HepG2 (cell line): ENCODE measurements at regions not wholly inside any gene's neighbourhood (a gene's known extent, or its start where the extent isn't known, plus 50 kb on each side); places are given as distances from the start of the nearest gene placed in this dataset.

Experiments used
- ATAC-seq: fragments of 200-7000 bp; cut with Tn5 transposase; 3 replicates; pipeline ENCODE4 v1.9.1; 2020; ENCODE audit warnings: mild to moderate bottlenecking, moderate library complexity
- BruUV-seq: library from RNA; stranded (reverse); fragments of 400-500 nt; replicated peaks from 2 replicates; lab custom pipeline; 2021; lab: Mats Ljungman, UMichigan
- CTCF ChIA-PET: fragments of 300-600 bp; formaldehyde crosslinking; extraction: SDS; loops from one replicate; lab custom pipeline; 2021; ENCODE audit warnings: low total read pairs, inconsistent platforms, low intra/inter-chr PET ratio; lab: Yijun Ruan, JAX
- POLR2A ChIA-PET: fragments of 350-600 bp; sonication (Branson Sonifier 250); formaldehyde crosslinking; loops from one replicate; lab custom pipeline; 2020; ENCODE audit warnings: antibody characterized with exemption, inconsistent platforms; lab: Yijun Ruan, JAX
- DNase-seq: peaks from one replicate; pipeline ENCODE4 v3.0.0-alpha.2; 2015; ENCODE audit warnings: low spot score
- FAIRE-seq: peaks from 3 replicates; lab custom pipeline; 2011; peaks lifted over from hg19 to GRCh38; lab: Jason Lieb, UNC
- H2AFZ ChIP-seq: one replicate; pipeline ENCODE4 v1.6.1; 2011; ENCODE audit warnings: low read length, inconsistent platforms
- H3K27ac ChIP-seq: fragments of 300-600 bp; 3 replicates; pipeline ENCODE4 v1.8.0; 2011; ENCODE audit warnings: mixed run types, mild to moderate bottlenecking, mixed read lengths, low read length, inconsistent platforms; ENCODE audit not compliant: insufficient read depth; ENCODE audit errors: extremely low read length
- H3K27me3 ChIP-seq, 2 experiments: fragments of 200-600 bp in 1 of 2; 2 replicates in 1 of 2; 3 replicates in 1 of 2; pipeline versions ENCODE4 v1.6.0 to v1.8.0; 2011; ENCODE audit warnings: low read length in 2 of 2, mild to moderate bottlenecking in 2 of 2, moderate library complexity in 2 of 2, inconsistent platforms in 1 of 2; ENCODE audit not compliant: insufficient read depth in 2 of 2, control insufficient read depth in 1 of 2
- H3K36me3 ChIP-seq, 2 experiments: fragments of 200-600 bp in 1 of 2; replicated peaks in 1 of 2; 2 replicates in 1 of 2; 3 replicates in 1 of 2; pipeline versions ENCODE4 v1.5.1 to v1.8.0; 2011; ENCODE audit warnings: low read length in 2 of 2, inconsistent platforms in 1 of 2; ENCODE audit not compliant: insufficient read depth in 2 of 2, control insufficient read depth in 1 of 2
- H3K4me1 ChIP-seq: 2 replicates; pipeline ENCODE4 v1.5.1; 2012; ENCODE audit warnings: low read length, inconsistent platforms; ENCODE audit not compliant: insufficient read depth
- H3K4me2 ChIP-seq: 2 replicates; pipeline ENCODE4 v1.6.0; 2011; ENCODE audit warnings: low read depth, low read length, inconsistent platforms
- H3K4me3 ChIP-seq, 3 experiments: fragments of 200-600 bp in 1 of 3; sonication (generic), shearing (Covaris generic) in 1 of 3; replicated peaks in 1 of 3; 2 replicates each; pipeline ENCODE4 v1.5.1; 2011 to 2016; ENCODE audit warnings: low read length in 3 of 3, inconsistent platforms in 2 of 3, low read depth in 2 of 3, mild to moderate bottlenecking in 2 of 3, control low read depth in 1 of 3, mixed read lengths in 1 of 3; ENCODE audit not compliant: insufficient read depth in 1 of 3
- H3K79me2 ChIP-seq: one replicate; pipeline ENCODE4 v1.6.1; 2011; ENCODE audit warnings: low read length, inconsistent platforms; ENCODE audit not compliant: insufficient read depth
- H3K9ac ChIP-seq: 2 replicates; pipeline ENCODE4 v1.6.0; 2011; ENCODE audit warnings: mild to moderate bottlenecking, low read depth, low read length, inconsistent platforms; ENCODE audit not compliant: insufficient read depth
- H3K9me3 ChIP-seq: 2 replicates; pipeline ENCODE4 v1.5.1; 2012; ENCODE audit warnings: mild to moderate bottlenecking, low read length
- H4K20me1 ChIP-seq: 2 replicates; pipeline ENCODE4 v1.6.0; 2011; ENCODE audit warnings: inconsistent platforms, mild to moderate bottlenecking, low read length, moderate library complexity; ENCODE audit not compliant: insufficient read depth
- ARNTL ChIP-seq: sonication (generic); formaldehyde crosslinking; IDR thresholded peaks from 2 replicates; pipeline ENCODE4 v1.4.0; 2020; ENCODE audit warnings: mild to moderate bottlenecking, missing genetic modification reagents
- CC2D1A ChIP-seq: sonication (generic); formaldehyde crosslinking; IDR thresholded peaks from 2 replicates; pipeline ENCODE4 v1.8.1; 2023; ENCODE audit warnings: mild to moderate bottlenecking, missing genetic modification reagents
- DNMT1 ChIP-seq: sonication (generic); formaldehyde crosslinking; IDR thresholded peaks from 2 replicates; pipeline ENCODE4 v1.5.1; 2020; ENCODE audit warnings: mild to moderate bottlenecking, missing genetic modification reagents
- E2F1 ChIP-seq: sonication (generic); formaldehyde crosslinking; IDR thresholded peaks from 2 replicates; pipeline ENCODE4 v1.5.0; 2020; ENCODE audit warnings: missing genetic modification reagents
- FIP1L1 ChIP-seq: fragments of 200-400 bp; formaldehyde crosslinking; IDR thresholded peaks from 2 replicates; pipeline ENCODE4 v1.6.1; 2018; ENCODE audit warnings: low read depth, mild to moderate bottlenecking, low read length, moderate library complexity, borderline replicate concordance; ENCODE audit not compliant: insufficient read depth
- HIC2 ChIP-seq: sonication (generic); formaldehyde crosslinking; IDR thresholded peaks from 2 replicates; pipeline ENCODE4 v1.9.0; 2022; ENCODE audit warnings: low read depth, missing genetic modification reagents
- KDM4B ChIP-seq: sonication (generic); formaldehyde crosslinking; IDR thresholded peaks from 2 replicates; pipeline ENCODE4 v1.4.0; 2020; ENCODE audit warnings: missing genetic modification reagents
- MYC ChIP-seq: sonication (generic); formaldehyde crosslinking; IDR thresholded peaks from 2 replicates; pipeline ENCODE4 v1.9.0; 2021; ENCODE audit warnings: missing genetic modification reagents, borderline replicate concordance
- NONO ChIP-seq, 2 experiments: fragments of 450-650 bp in 1 of 2; sonication (generic) in 1 of 2; formaldehyde crosslinking in 1 of 2; IDR thresholded peaks in 1 of 2; conservative IDR thresholded peaks in 1 of 2; 2 replicates each; pipeline versions ENCODE4 v1.6.1 to v1.8.0; 2017 to 2022; ENCODE audit warnings: mild to moderate bottlenecking in 1 of 2, missing genetic modification reagents in 1 of 2, moderate library complexity in 1 of 2
- PITX1 ChIP-seq: sonication (generic); formaldehyde crosslinking; IDR thresholded peaks from 2 replicates; pipeline ENCODE4 v1.5.1; 2020; ENCODE audit warnings: mild to moderate bottlenecking, missing genetic modification reagents
- TARDBP ChIP-seq: sonication (generic); formaldehyde crosslinking; IDR thresholded peaks from 2 replicates; pipeline ENCODE4 v1.8.0; 2022; ENCODE audit warnings: mild to moderate bottlenecking, missing genetic modification reagents
- ZBTB20 ChIP-seq: sonication (generic); formaldehyde crosslinking; IDR thresholded peaks from 2 replicates; pipeline ENCODE4 v1.8.1; 2023; ENCODE audit warnings: missing genetic modification reagents, low read depth, mild to moderate bottlenecking, borderline replicate concordance
- ZKSCAN5 ChIP-seq: sonication (generic); formaldehyde crosslinking; IDR thresholded peaks from 2 replicates; pipeline ENCODE4 v1.5.1; 2020; ENCODE audit warnings: mild to moderate bottlenecking, missing genetic modification reagents
- ZNF138 ChIP-seq: sonication (generic); formaldehyde crosslinking; IDR thresholded peaks from 2 replicates; pipeline ENCODE4 v1.5.0; 2020; ENCODE audit warnings: mild to moderate bottlenecking, low read depth, missing genetic modification reagents
- ZNF432 ChIP-seq: sonication (generic); formaldehyde crosslinking; IDR thresholded peaks from 2 replicates; pipeline ENCODE4 v1.5.0; 2020; ENCODE audit warnings: missing genetic modification reagents, mild to moderate bottlenecking, borderline replicate concordance
- ZSCAN30 ChIP-seq: sonication (generic); formaldehyde crosslinking; IDR thresholded peaks from 2 replicates; pipeline ENCODE4 v1.5.0; 2020; ENCODE audit warnings: mild to moderate bottlenecking, missing genetic modification reagents
- WGBS: methylation state at CpG from one replicate; pipeline ENCODE4 v1.1.6; 2017; ENCODE audit warnings: low lambda C conversion rate; 5-methylcytosine and 5-hydroxymethylcytosine counted together
- in situ Hi-C: cut with HindIII; loops from 2 replicates; pipeline ENCODE4 v1.10.0; 2017; ENCODE audit warnings: low pct_unique_long_range_greater_than_20kb; ENCODE audit not compliant: extremely low pct_ligation_motif_present
- intact Hi-C: fragments of 100-400 bp; cut with micrococcal nuclease; formaldehyde crosslinking; loops from one replicate; pipeline ENCODE4 v1.10.0; 2022; ENCODE audit not compliant: unreplicated experiment

- Histone ChIP-seq H2AFZ (no peak overlapping the region), H3K36me3 (no peaks in the 10 kb centered on the region), H3K27me3 (no peaks in the 10 kb centered on the region), H4K20me1 (no peaks in the 10 kb centered on the region), H3K9ac (no peak overlapping the region), H3K4me1 (no peaks in the 10 kb centered on the region), H3K4me2 (no peak overlapping the region), H3K79me2 (no peaks in the 10 kb centered on the region), H3K4me3 (no peak overlapping the region), H3K9me3 (no peaks in the 10 kb centered on the region), H3K27ac (no peak overlapping the region)
- CTCF ChIA-PET: no interaction called here
- BruUV-seq: no TSS peak
- FAIRE-seq: no peak
- ATAC-seq: no peak
- POLR2A ChIA-PET: no interaction called here
- TF ChIP-seq PITX1 (CRISPR knock-in tag) (no peak), ZKSCAN5 (CRISPR knock-in tag) (no peak), DNMT1 (CRISPR knock-in tag) (no peak), ARNTL (CRISPR knock-in tag) (no peak), FIP1L1 (no peak), NONO (IDR thresholded peaks at IDR 0.05) (no peak), NONO (CRISPR knock-in tag; conservative IDR thresholded peaks at IDR 0.05) (no peak), KDM4B (CRISPR knock-in tag) (no peak), HIC2 (no peak), MYC (no peak), ZBTB20 (CRISPR knock-in tag) (no peak), ZNF138 (no peak), TARDBP (CRISPR knock-in tag) (no peak), ZNF432 (CRISPR knock-in tag) (no peak), ZSCAN30 (CRISPR knock-in tag) (no peak), CC2D1A (CRISPR knock-in tag) (no peak), E2F1 (no peak)
- in situ Hi-C loops (no loop called here), intact Hi-C loops (no loop called here)
- no peak for DNase-seq
- 0% methylated on average over 2 of the region's 2 CpGs for WGBS
Observed at GRCh38 chr17:13154398-13154797, 136.6 kb upstream of the ELAC2 start.
